ENCODE measurements at regions not wholly inside any gene's neighbourhood (a gene's known extent, or its start where the extent isn't known, plus 50 kb on each side); places are given as distances from the start of the nearest gene placed in this dataset.

- TF ChIP-seq ARNT (IDR thresholded peaks at IDR 0.05) (no peak), ZFP91 (CRISPR knock-in tag; IDR thresholded peaks at IDR 0.05; ENCODE audit: borderline replicate concordance) (no peak; the same call in 1 of the 2 replicates), HINFP (CRISPR knock-in tag; IDR thresholded peaks at IDR 0.05; ENCODE audit: low read depth) (0 out of 2 replicates have a peak, but pooled peaks have one; percentile 44), MYC (CRISPR knock-in tag; IDR thresholded peaks at IDR 0.05; ENCODE audit: borderline replicate concordance) (no peak), ISL2 (CRISPR knock-in tag; IDR thresholded peaks at IDR 0.05) (peak; percentile 26; the same call in 1 of the 2 replicates), ZNF562 (CRISPR knock-in tag; IDR thresholded peaks at IDR 0.05; ENCODE audit: borderline replicate concordance) (no peak), ZNF121 (CRISPR knock-in tag; IDR thresholded peaks at IDR 0.05) (no peak), ZNF180 (CRISPR knock-in tag; IDR thresholded peaks at IDR 0.05; ENCODE audit: borderline replicate concordance, low read depth) (peak; percentile 80; the same call in 1 of the 2 replicates), ZSCAN9 (CRISPR knock-in tag; IDR thresholded peaks at IDR 0.05; ENCODE audit: borderline replicate concordance) (peak; percentile 77; the same call in 1 of the 2 replicates), IRX3 (CRISPR knock-in tag; IDR thresholded peaks at IDR 0.05; ENCODE audit: borderline replicate concordance, low read depth) (0 out of 2 replicates have a peak, but pooled peaks have one; percentile 65), POLR2AphosphoS5 (IDR thresholded peaks at IDR 0.05; ENCODE audit: low read depth, low read length) (no peak), KLF12 (CRISPR knock-in tag; IDR thresholded peaks at IDR 0.05; ENCODE audit: borderline replicate concordance) (peak; percentile 81; the same call in 1 of the 2 replicates), ZNF235 (CRISPR knock-in tag; IDR thresholded peaks at IDR 0.05; ENCODE audit: borderline replicate concordance) (0 out of 2 replicates have a peak, but pooled peaks have one; percentile 39), FOXK1 (CRISPR knock-in tag; IDR thresholded peaks at IDR 0.05; ENCODE audit: borderline replicate concordance, low read depth) (peak; percentile 31; the same call in 1 of the 2 replicates), MXI1 (IDR thresholded peaks at IDR 0.05; ENCODE audit: borderline replicate concordance, low read depth, low read length) (no peak), LCORL (IDR thresholded peaks at IDR 0.05) (no peak), LCORL (CRISPR knock-in tag; IDR thresholded peaks at IDR 0.05) (no peak), ZNF552 (CRISPR knock-in tag; IDR thresholded peaks at IDR 0.05; ENCODE audit: borderline replicate concordance) (0 out of 2 replicates have a peak, but pooled peaks have one; percentile 67), FOXA3 (CRISPR knock-in tag; IDR thresholded peaks at IDR 0.05) (0 out of 2 replicates have a peak, but pooled peaks have one; percentile 35), FLYWCH1 (CRISPR knock-in tag; IDR thresholded peaks at IDR 0.05) (no peak), SP5 (CRISPR knock-in tag; IDR thresholded peaks at IDR 0.05; ENCODE audit: borderline replicate concordance, low read depth) (no peak), AHDC1 (CRISPR knock-in tag; IDR thresholded peaks at IDR 0.05; ENCODE audit: borderline replicate concordance) (no peak), GATA4 (IDR thresholded peaks at IDR 0.05; ENCODE audit: borderline replicate concordance, low read depth) (no peak)
Measured at GRCh38 chr22:23404689-23405365, 175.3 kb downstream of the IGLL1 start (continued).
